ENCODE measurements at regions not wholly inside any gene's neighbourhood (a gene's known extent, or its start where the extent isn't known, plus 50 kb on each side); places are given as distances from the start of the nearest gene placed in this dataset.
"Not testable (repeated sequence)": the region's sequence is repeated elsewhere in the genome, so short reads cannot be mapped to it uniquely, and the experiment has no call there.

- TF ChIP-seq CTCF, POLR2A, EP300, POLR2AphosphoS5 (IDR thresholded peaks at IDR 0.05): not testable (repeated sequence)
These were observed 655.9 kb downstream of the TTLL7 start for GRCh38 chr1:83342995-83343394.
